Left cardiac atrium (tissue), 4 donors: ENCODE measurements at regions not wholly inside any gene's neighbourhood (a gene's known extent, or its start where the extent isn't known, plus 50 kb on each side); places are given as distances from the start of the nearest gene placed in this dataset.
A peak's percentile ranks its signal among the peaks of the same experiment; 100 is the strongest.

ENCODE experiments used
- ATAC-seq, 2 donors: fragments of 200-7000 bp; cut with Tn5 transposase; one replicate each; pipeline ENCODE4 v1.9.1; 2020; ENCODE audit warnings: mild to moderate bottlenecking in 2 of 2, moderate library complexity in 2 of 2
- DNase-seq: peaks from one replicate; pipeline ENCODE4 v3.0.0-alpha.2; 2020
- intact Hi-C, 2 donors: fragments of 100-400 bp; cut with DNase I; formaldehyde crosslinking; loops; one replicate each; pipeline versions ENCODE4 v1.14.1 to v1.15.1; 2022 to 2023
- donor health status: DM: no; HTN: yes; CAD: no.
- donor health status: DM: no; HTN: yes; CAD: no; lungs with severe emphysema.
- donor health status: DM: yes; HTN: yes; CAD: no.
- donor health status: Dilated cardiomyopathy.

GRCh38 chr17:73694491-73694890 is 50.2 kb upstream of the SDK2 start:
- no peak for DNase-seq
- intact Hi-C loops, result no loop called here
- no peak for ATAC-seq

- no peak for DNase-seq
- ATAC-seq, result no peak
- intact Hi-C loops, result no loop called here
Observed at GRCh38 chr17:73695035-73695738, 50.9 kb upstream of the SDK2 start.

DNA sequence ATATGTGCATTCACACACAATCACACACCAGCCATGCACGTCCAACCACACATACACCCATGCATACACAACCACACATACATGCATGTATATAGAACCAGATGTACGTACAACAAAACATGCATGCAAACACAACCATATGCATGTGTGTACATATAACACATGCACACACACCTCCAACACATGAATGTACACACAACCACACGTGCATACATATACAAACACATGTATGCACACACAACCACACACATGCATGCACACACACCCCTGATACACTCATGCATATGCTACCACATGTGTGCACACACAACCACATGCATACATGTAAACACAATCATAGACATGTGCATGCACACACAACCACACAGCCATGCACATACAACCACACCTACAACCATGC is 52.0 kb upstream of the SDK2 start:
- ATAC-seq (no peak), DNase-seq (no peak)
- intact Hi-C loops, result no loop called here

DNA sequence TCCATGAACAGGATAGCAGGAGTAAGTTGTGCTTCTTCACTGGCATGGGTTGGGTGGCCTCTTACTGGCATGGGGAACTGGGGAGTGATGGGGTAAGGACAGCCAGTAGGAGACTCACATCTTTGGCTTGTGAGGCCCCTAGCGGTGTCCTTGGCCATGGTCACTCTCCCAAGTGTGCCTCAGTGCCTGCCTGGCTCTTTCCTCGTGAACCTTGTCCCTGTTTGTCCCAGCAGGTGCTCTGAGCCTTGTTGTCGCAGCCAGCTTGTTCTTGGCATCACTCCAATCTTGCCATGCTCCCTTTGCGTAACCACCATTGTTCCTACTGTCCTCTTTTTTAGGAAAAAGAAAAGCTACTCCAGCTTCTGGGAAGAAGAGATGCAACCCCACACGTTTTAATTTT is 53.6 kb upstream of the SDK2 start:
- intact Hi-C loops, result no loop called here
- no peak for DNase-seq
- no peak for ATAC-seq

- no peak for ATAC-seq
- intact Hi-C loops, result no loop called here
- DNase-seq, result no peak
Observed at GRCh38 chr17:73698966-73699365, 54.7 kb upstream of the SDK2 start.

DNA sequence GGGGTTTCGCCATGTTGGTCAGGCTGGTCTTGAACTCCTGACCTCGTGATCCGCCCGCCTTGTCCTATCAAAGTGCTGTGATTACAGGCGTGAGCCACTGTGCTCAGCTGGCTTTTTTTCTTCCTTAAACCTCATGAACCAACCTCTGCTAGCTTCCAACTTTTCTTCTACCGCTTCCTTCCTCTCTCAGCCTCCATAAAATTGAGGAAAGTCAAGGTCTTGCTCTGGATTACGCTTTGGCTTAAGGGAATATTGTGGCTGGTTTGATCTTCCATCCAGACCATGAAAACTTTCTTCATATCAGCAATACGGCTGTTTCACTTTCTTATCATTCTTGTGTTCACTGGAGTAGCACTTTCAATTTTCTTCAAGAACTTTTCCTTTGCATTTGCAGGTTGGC is 57.5 kb upstream of the SDK2 start:
- intact Hi-C loops, result loop anchor here in 1 of 2 donors (10.0 kb wide), 2 partner anchors 47 to 447 kb away; no protein-coding TSS in a partner anchor
- ATAC-seq (no peak), DNase-seq (no peak)

- intact Hi-C loops, result loop anchor here in 1 of 2 donors (10.0 kb wide), 2 partner anchors 48 to 448 kb away; no protein-coding TSS in a partner anchor
- ATAC-seq (no peak), DNase-seq (no peak)
Observed at GRCh38 chr17:73703192-73703591, 58.9 kb upstream of the SDK2 start.

DNA sequence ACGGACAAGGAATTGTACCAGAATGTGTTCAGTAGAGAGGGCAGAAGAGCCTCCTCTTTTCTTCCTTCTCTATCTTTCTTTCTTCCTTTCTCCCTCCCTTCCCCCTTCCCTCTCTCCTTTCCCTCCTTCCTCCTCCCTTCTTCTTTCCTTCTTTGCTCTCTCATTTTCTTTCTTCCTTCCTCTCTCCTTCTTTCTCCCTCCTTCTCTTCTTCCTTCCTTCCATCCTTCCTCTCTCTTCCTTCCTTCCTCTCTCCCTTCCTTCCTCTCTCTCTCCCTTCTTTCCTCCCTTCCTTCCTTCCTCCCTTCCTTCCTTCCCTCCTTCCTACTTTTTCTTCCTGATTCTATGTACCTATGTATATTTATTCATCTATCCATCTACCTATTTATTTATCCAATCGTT is 59.7 kb upstream of the SDK2 start:
- intact Hi-C loops, result loop anchor here in 1 of 2 donors (10.0 kb wide), 2 partner anchors 49 to 449 kb away; no protein-coding TSS in a partner anchor
- ATAC-seq, result no peak
- DNase-seq, result no peak

DNA sequence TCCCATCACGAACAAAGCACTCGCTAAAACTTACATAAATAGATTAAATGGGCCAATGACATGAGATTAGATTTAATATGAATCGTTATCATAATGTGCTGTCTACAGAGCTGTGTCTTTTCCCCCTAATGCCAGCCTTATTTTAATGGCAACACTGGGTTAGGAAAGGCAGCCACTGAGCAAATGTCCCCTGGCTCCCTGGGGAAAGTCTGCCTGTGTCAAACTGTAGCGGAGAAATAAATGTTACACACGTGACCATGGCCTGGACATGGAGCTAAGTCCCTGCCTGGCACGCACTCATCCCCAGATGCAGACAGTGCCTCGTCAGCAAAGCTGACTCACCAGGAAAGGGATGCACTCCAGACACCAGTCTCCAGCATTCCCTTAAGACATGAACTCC is 61.3 kb upstream of the SDK2 start:
- no peak for DNase-seq
- peak in 1 of 2 donors; percentile 23 for ATAC-seq
- intact Hi-C loops, result loop anchor here in 1 of 2 donors (10.0 kb wide), 2 partner anchors 51 to 451 kb away; no protein-coding TSS in a partner anchor

- no peak for DNase-seq
- intact Hi-C loops, result loop anchor here in 1 of 2 donors (10.0 kb wide), 2 partner anchors 52 to 452 kb away; no protein-coding TSS in a partner anchor
- no peak for ATAC-seq
Observed at GRCh38 chr17:73706428-73706827, 62.2 kb upstream of the SDK2 start.

GRCh38 chr17:73706858-73707257 is 62.6 kb upstream of the SDK2 start:
- ATAC-seq (no peak), DNase-seq (no peak)
- intact Hi-C loops, result loop anchor here in 1 of 2 donors (10.0 kb wide), 2 partner anchors 52 to 452 kb away; no protein-coding TSS in a partner anchor

DNA sequence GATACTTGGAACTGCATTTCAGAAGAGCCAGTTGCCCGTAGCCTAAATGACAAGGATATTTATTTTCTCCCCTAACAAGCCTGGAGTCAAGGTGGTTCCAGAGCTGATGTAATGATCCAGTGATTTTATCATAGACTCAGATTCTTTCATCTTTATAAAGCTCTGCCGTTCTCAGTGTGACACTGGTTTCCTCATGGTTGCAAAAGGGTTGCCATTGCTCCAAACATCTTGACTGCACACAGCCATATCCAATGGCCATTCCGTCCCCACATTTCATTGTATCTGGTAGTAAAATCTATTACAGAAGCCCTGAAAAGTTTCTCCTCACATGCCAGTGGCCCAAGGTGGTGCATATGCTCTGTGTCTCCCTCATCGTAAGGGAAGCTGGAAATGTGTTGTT is 63.1 kb upstream of the SDK2 start:
- ATAC-seq (no peak), DNase-seq (no peak)
- intact Hi-C loops, result loop anchor here in 1 of 2 donors (10.0 kb wide), 2 partner anchors 53 to 453 kb away; no protein-coding TSS in a partner anchor

DNA sequence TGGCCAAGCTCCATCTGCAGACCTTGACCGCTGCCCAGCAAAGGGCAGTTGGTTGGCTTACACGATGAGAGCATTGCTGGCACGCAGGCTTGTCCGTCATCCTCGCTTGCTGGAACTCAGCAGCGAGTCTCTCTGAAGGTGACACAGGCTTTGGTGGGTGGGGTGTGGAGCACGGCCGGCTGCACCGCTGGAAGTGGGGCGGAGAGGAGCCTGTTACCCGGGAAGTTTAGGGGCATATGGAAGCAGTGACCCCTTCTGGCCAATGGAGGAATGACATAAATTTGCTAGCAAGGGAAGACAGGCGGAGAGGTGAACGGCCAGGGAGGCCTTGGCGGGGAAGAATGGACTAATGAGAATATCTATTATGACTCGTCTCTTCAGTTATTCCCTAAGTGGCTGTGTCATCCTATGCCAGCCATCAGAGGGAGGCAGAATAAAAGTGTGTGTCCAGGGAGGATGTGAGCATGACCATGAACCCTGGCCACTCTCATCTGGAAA is 65.9 kb upstream of the SDK2 start:
- ATAC-seq (peak; percentile 93 to 96), DNase-seq (peak; percentile 67)
- intact Hi-C loops, result loop anchor here (1.0 to 10.0 kb wide), 2 partner anchors 281 to 285 kb away; no protein-coding TSS in a partner anchor

DNA sequence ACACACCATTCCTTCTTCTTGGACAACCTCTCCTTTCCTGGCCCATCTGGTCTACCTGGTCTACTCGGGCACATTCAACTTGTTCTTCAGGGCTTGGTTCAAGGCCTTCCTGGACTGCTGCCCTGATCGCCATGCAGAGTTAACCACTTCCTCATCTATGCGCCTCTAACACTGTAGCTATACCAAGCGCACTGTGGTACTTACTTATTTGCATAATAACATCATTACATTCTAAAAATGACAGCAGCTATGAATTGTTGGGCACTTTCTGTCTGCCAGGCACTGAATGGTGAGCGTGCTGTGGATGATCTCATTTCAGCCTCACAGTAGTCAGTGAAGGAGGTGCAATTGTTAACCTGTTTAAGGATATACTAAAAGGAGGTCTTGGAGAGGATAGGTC is 66.9 kb upstream of the SDK2 start:
- intact Hi-C loops, result loop anchor here in 1 of 2 donors (10.0 kb wide), 1 partner anchor 286 kb away; no protein-coding TSS in a partner anchor
- no peak for DNase-seq
- no peak for ATAC-seq

GRCh38 chr17:73711916-73712315 is 67.7 kb upstream of the SDK2 start:
- ATAC-seq, result no peak
- DNase-seq, result no peak
- intact Hi-C loops, result loop anchor here in 1 of 2 donors (10.0 kb wide), 1 partner anchor 287 kb away; no protein-coding TSS in a partner anchor

GRCh38 chr17:73713136-73713535 is 68.9 kb upstream of the SDK2 start:
- DNase-seq (no peak), ATAC-seq (no peak)
- intact Hi-C loops, result loop anchor here in 1 of 2 donors (10.0 kb wide), 1 partner anchor 288 kb away; no protein-coding TSS in a partner anchor

- DNase-seq (no peak), ATAC-seq (no peak)
- intact Hi-C loops, result loop anchor here in 1 of 2 donors (10.0 kb wide), 1 partner anchor 291 kb away; no protein-coding TSS in a partner anchor
Observed at GRCh38 chr17:73715769-73716168, 71.5 kb upstream of the SDK2 start.

DNA sequence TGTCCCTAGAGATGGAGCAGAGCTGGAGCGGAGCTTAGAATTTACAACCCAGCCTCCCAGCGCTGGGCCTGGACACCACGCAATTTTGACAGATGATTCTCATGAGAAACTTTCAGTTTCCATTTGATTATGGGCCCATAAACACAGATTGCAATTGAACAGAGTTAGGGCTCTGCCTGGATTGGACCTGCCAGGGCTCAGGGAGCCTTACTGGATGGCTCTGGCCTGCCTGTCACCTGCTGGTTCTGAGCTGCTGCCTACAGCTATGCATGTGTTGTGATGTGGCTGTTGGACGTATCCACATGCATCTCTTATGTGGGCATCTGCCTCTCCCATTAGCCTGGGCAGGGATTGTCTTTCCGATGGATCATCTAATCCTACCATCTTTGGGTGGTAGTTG is 73.4 kb upstream of the SDK2 start:
- intact Hi-C loops, result loop anchor here in 1 of 2 donors (10.0 kb wide), 1 partner anchor 293 kb away; no protein-coding TSS in a partner anchor
- no peak for ATAC-seq
- DNase-seq, result no peak

DNA sequence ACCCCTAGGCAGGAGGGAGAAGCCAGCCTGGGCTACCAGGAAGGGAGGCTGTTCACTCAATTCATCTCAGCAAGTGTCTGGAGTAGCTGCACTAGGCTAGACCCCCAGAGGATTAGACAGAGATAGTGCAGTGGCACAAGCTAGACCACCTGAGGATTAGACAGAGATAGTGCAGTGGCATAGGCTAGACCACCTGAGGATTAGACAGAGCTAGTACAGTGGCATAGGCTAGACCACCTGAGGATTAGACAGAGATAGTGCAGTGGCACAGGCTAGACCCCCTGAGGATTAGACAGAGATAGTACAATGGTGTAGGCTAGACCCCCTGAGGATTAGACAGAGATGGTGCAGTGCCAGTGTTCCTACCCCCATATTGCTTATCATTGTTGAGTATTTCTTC is 74.1 kb upstream of the SDK2 start:
- no peak for ATAC-seq
- intact Hi-C loops, result loop anchor here in 1 of 2 donors (10.0 kb wide), 1 partner anchor 294 kb away; no protein-coding TSS in a partner anchor
- DNase-seq, result no peak

- ATAC-seq, result no peak
- intact Hi-C loops, result loop anchor here in 1 of 2 donors (10.0 kb wide), 1 partner anchor 294 kb away; no protein-coding TSS in a partner anchor
- DNase-seq, result no peak
Observed at GRCh38 chr17:73718912-73719311, 74.7 kb upstream of the SDK2 start.
